GM23248 (cell line): ENCODE measurements at regions not wholly inside any gene's neighbourhood (a gene's known extent, or its start where the extent isn't known, plus 50 kb on each side); places are given as distances from the start of the nearest gene placed in this dataset.

Experiments used
- EZH2 ChIP-seq: fragments of 200-600 bp; sonication (generic); IDR thresholded peaks from 2 replicates; pipeline ENCODE4 v1.6.1; 2018; ENCODE audit warnings: antibody characterized with exemption, mild to moderate bottlenecking; ENCODE audit not compliant: insufficient read depth, poor library complexity, severe bottlenecking
- EZH2phosphoT487 ChIP-seq: fragments of 200-600 bp; sonication (generic); IDR thresholded peaks from 2 replicates; pipeline ENCODE4 v1.6.1; 2018; ENCODE audit warnings: antibody characterized with exemption, moderate library complexity, mild to moderate bottlenecking, low read depth; ENCODE audit not compliant: insufficient read depth

- TF ChIP-seq EZH2phosphoT487: no peak
- TF ChIP-seq EZH2: no peak
These were observed 882.6 kb downstream of the TRIML1 start for GRCh38 chr4:189021831-189022230.
